ENCODE measurements at regions not wholly inside any gene's neighbourhood (a gene's known extent, or its start where the extent isn't known, plus 50 kb on each side); places are given as distances from the start of the nearest gene placed in this dataset.

DNA sequence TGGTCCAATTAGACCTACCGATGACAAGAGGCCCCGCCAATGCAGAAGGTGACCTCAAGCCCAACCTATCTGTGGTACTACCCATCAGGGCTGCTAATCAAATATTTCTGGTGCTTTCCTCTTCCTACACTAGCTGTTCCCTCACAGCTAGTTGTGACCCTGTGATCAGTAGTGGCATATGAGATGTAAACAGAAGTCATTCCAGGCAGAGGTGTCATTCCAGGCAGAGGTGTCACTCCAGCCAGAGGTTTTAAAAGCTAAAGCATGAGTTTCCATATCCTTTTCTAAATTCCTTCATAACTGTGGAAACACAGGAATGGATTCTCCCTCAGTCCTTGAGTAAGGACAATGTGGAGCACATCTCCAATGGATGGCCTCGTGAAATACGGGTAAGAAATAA lies 110.9 kb upstream of the DNAJC10 start:
- TF ChIP-seq, protein P1, sequence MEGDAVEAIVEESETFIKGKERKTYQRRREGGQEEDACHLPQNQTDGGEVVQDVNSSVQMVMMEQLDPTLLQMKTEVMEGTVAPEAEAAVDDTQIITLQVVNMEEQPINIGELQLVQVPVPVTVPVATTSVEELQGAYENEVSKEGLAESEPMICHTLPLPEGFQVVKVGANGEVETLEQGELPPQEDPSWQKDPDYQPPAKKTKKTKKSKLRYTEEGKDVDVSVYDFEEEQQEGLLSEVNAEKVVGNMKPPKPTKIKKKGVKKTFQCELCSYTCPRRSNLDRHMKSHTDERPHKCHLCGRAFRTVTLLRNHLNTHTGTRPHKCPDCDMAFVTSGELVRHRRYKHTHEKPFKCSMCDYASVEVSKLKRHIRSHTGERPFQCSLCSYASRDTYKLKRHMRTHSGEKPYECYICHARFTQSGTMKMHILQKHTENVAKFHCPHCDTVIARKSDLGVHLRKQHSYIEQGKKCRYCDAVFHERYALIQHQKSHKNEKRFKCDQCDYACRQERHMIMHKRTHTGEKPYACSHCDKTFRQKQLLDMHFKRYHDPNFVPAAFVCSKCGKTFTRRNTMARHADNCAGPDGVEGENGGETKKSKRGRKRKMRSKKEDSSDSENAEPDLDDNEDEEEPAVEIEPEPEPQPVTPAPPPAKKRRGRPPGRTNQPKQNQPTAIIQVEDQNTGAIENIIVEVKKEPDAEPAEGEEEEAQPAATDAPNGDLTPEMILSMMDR (IDR thresholded peaks at IDR 0.05) = no peak
- no peak for TF ChIP-seq POLR2A (IDR thresholded peaks at IDR 0.05)
